ENCODE measurements at regions not wholly inside any gene's neighbourhood (a gene's known extent, or its start where the extent isn't known, plus 50 kb on each side); places are given as distances from the start of the nearest gene placed in this dataset.
"Not testable (repeated sequence)": the region's sequence is repeated elsewhere in the genome, so short reads cannot be mapped to it uniquely, and the experiment has no call there.

DNA sequence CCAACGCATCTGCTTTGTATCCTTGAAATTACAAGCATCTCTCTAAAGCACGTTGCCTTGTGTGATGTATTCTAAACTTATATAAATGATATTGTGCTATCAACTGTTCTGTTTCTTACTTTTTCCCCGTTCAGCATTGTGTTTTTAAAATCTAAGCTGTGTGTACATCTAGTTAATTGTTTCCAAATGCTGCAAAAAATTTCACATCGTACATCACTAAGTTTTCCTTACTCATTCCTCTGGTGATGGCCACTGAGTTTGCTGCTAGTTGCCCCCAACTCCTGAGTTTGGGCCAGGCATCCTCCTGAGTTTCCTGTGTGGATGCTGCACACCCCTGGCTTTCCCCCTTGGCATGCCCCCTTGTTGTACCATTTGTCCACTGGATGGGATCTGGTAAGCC, 139.7 kb downstream of the MYCN start:
- DNase-seq (ENCODE audit: low read depth): no peak

DNA sequence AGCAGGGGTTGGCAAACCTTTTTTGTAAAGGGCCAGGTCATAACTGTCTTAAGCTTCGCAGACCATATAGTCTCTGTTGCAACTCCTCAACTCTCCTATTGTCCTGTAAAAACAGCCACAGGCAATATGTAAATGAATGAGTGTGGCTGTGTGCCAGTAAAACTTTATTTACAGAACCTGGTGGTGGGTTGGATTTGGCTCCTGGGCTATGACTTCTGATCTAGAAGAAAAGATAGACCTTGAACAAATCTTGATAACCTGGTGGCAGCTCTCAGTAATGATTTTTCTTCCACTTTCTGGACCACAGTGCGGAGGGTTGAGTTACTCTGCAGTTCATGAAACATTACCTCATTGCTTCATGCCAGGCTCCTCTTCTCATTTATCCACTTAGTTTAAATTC, 139.3 kb downstream of the MYCN start:
- DNase-seq (ENCODE audit: low read depth): no peak

DNA sequence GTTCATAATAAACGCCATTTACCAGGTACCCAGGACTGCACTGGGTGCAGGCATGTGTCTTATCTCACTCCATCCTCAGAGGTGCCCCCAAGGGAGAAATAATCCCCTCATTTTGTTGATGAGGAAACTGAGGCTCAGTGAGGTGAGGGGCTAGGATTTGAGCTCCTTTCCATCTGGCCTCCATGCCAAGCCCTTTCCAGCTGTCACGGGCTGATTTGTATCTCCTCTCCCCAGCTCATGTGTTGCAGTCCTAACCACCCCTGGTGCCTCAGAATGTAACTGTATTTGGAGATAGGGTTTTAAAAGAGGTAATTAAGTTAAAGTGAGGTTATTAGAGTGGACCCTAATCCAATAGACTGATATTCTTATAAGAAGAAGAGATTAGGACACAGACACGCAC, 137.3 kb downstream of the MYCN start:
- no peak for DNase-seq (ENCODE audit: low read depth)

DNA sequence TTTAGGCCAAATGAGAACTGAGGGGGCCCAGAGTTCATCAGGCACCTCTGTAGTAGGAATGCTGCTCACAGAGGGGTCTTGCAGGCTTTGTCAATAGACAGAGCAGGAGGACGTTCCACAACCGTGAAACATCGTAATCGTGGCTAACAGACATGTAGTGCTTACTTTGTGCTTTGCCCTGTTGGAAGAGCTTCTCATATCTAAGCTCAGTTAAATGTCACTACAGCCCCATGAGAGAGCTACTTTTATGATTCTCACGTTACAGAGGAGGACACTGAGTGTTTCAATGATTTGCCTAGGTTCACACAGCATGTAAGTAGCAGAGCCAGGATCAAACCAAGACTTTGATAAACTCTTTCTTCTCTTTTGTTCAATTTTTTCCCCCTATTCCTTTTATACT, 136.6 kb downstream of the MYCN start:
- no peak for DNase-seq (ENCODE audit: low read depth)

DNA sequence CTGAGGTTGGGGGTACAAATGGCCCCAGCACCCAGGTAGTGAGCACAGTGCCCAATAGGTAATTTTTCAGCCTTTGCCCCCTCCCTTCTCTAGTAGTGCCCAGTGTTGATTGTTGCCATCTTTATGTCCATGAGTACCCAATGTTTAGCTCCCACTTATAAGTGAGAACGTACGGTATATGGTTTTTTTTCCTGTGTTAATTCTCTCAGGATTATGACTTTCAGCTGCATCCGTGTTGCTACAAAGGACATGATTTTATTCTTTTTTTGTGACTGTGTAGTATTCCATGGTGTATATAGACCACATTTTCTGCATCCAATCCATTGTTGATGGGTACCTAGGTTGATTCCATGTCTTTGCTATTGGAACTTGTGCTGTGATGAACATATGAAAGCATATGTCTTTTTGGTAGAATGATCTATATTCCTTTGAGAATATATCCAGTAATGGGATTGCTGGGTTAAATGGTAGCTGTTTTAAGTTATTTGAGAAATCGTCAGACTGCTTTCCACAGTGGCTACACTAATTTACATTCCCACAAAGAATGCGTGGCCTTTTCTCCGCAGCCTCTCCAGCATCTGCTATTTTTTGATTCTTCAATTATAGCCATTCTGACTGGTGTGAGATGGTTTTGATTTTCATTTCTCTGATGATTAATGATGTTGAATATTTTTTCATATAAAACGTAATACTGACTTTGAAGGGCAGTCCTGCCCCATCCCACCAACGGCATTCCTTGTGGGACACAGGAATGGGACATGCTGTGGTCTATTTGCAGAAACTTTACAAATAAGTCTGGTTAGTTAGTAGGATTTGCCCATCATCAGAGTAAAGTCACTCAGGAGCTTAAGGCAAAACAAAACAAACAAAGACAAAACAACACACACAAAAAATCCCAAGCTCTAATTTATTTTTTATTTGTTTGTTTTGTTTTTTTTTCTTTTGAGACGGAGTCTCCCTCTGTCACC, 135.0 kb downstream of the MYCN start:
- no peak for DNase-seq (ENCODE audit: low read depth)

DNA sequence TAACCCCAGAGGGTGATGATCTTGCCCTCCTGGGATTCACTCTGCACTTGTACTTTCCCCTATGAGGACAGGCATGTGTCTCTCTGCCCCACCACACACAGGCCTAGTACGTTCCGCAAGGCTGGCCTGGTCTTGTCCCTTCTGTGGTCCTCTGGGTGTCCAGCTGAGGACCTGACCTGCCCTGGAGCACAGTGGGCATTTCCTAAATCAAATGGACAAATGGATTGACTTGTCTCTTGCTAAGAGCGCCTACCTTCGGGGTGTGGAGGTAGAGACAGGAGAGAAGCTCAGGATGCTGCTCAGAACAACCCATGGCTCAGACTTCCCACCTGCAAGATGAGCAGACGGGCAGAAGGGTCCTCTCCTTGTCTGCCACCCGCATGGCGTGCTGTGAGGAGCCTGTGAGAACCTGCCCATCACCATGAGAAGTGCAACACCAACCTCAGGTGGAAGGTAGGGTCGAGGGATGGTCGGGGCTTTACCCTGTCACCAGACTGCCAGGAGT, 133.6 kb downstream of the MYCN start:
- DNase-seq (ENCODE audit: low read depth): no peak

DNA sequence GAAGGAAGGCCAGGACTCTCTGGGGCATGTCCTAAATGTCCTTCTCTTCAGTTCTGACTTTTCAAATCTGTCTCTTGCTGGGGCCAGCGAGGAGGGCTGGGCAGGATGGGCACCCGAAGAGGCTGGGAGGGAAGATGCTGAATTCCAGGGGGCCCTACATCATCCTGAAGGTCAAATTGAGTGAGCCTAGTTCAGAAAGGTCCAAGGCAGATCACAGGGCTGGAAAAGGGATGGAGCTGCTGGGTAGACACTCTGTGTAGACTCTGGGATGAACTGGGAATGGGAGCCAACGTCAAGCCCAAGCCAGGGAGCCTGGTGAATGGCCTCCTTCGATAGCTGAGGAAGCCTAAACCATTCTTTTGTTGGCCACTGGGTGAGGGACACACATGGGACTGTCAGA, 133.1 kb downstream of the MYCN start:
- no peak for DNase-seq (ENCODE audit: low read depth)

DNA sequence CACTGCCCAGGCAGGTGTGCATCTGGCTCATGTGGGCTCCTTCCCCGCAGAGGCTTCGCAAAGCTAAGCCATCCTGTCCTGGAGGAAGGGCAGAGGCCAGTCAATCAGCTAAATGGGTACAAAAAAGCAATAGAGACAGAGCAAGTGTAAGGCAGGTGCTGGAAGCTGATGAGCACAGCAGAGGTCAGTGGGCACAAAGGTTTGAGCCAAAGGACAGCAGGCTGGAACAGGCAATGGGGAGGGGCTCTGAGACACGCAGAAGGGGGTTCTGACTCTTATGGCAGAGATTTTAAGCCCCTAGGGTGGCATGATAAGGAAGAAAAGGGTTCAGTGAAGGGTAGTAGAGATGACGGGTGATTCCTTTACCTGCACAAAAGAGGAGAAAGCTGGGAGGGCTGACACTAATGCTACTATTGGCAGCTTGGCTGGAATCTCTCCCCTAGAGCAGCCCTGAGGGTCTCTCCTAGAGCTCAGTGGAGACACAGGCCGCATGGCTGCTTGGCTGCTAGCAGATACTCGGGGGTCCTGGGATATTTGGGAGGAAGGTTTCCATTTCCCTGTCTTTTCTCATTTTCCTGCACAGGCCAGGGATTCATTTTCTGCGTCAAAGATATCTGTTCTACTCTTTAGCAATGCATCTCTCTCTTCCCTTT, 132.4 kb downstream of the MYCN start:
- no peak for DNase-seq (ENCODE audit: low read depth)

DNA sequence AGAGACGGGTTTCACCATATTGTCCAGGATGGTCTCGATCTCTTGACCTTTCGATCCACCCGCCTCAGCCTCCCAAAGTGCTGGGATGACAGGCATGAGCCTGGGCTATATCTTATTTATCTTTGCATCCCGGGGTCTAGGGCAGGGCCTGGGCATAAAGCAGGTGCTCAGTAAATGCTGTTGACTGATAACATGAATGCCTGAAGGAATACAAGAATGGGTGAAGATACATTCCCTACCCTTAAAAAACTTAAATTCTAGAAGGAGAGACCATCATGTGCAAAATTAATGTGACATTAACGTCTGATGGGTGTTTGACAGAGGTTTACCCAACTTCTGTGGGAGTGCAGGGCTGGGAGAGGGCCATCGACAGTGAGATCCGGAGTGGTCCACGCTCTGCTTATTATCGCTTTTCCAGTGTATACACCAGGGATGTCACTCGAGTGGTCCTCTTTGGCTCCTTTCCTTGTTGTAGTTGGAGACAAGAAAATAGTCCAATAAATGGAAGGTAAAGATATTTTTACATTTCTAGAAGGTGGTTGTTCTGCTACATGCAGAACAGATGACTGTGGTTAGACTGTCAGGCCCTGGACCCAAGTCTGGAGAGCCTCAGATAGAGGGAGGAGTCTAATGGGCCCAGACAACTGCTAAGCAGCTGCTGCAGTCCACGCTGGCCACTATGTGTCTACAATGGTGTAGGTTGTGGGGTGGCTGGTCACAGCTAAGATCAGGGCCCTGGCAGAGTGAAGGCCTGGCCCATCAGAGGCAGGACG, 131.7 kb downstream of the MYCN start:
- no peak for DNase-seq (ENCODE audit: low read depth)

DNA sequence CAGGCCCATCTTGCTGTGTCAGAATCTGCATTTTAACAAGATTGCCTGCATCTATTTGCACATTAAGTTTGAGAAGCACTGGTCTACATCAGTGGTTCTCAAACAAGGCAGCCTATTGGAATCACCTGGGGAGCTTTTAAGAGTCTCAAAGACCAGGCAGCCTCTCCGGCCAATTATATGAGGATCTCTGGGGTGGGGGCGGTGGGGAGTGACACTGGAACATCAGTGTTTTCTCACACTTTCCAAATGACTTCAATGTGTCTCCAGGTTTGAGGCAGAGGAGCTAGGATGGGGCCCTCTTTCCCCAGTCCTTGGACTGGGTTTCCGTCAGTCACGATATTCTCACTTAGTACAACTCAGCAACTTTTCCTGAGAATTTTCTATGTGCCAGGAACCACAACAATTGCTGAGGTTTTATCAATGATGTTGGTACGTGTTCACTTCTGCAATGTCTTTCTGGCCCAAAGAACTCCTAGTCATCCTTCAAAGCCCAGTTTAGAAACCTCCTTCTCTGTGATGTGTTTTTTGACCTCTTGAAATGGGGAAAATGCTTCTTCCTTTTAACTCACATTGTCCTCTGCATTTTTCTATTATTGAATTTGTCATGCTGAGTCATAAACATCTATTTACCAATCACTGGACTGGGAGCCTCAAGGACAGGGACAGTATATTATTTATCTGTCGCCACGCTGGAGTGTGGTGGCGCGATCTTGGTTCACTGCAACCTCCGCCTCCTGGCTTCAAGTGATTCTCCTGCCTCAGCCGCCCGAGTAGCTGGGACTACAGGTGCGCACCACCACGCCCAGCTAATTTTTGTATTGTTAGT, 130.9 kb downstream of the MYCN start:
- DNase-seq (ENCODE audit: low read depth): no peak

DNA sequence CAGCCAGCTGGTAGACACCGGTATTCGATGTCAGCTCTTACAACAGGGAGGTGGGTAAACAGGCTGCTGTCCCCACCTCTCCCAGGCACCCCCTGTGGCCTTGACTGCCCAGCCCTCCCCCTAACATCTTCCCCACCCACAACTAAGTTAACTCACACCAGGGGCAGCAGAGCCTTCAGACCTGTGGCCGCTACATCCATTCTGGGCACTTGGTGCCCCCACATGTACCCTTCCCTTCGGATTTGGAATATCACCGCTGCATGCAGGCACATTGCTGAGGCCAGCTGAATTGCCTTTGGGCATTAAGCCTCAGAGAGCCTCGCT, 130.3 kb downstream of the MYCN start:
- DNase-seq (ENCODE audit: low read depth): no peak

DNA sequence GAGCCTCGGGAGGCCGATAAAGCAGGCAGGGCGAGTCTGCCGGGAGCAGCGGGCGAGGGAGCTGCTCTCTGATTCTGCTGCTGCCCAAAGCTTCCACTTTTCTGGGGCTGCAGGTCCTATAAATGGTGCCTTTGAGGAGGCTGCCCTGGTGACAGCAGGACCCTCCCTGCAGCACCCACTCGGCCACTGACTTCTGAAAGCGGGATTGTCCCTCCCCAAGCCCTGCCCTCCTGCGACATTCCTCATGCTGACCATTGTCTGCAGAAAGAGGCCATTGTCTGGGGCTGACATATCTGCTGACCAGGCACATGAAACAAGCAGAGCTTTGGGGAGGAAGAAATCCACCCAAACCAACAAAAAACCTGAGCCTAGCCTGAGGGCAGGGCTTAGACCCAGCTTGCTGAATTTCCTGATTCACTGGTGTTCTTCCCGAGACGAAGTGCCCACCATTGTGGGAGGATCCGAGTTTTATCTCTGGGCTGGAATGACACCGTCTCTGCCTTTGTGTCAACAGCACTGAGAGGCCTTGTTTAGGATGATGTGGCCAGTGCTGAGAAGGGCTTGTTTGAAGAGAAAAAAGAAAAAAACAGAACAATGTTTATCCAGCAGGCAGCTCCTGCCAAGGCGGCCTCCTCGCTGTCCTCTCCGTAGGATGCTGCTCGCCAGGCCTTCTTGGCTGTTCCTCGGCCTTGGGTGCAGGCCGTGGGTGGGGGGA, 129.7 kb downstream of the MYCN start:
- DNase-seq (ENCODE audit: low read depth): no peak

DNA sequence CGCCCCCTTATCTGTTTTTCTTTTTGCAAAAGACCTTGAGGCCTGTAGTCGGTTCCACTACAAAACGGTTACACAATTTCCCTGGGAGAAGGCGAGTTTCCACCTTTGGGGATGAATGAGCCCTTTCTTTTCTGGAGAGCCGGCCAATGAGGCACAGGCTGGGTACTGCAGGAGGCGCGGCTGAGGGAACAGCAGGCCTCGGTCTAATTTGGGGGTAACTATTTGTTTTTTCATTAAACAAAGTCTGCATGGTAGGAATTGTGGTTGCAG, 129.2 kb downstream of the MYCN start:
- DNase-seq (ENCODE audit: low read depth): no peak

DNA sequence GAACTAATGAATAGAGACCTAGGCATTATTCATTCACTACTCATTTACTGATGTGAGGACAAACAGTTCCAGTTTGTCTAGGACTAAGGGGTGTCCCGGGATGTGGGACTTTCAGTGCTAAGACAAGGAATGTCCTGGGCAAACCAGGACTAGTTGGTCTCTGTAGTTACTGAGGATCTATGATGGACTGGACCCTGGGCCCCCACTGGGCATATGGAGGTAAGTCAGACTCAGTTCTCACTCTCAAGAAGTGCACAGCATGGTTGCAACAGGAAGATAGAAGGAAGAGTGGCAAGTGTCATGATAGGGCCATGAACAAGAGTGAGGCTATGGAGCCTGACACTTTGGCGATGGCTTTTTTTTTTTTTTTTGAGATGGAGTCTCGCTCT, 128.2 kb downstream of the MYCN start:
- DNase-seq (ENCODE audit: low read depth): no peak

DNA sequence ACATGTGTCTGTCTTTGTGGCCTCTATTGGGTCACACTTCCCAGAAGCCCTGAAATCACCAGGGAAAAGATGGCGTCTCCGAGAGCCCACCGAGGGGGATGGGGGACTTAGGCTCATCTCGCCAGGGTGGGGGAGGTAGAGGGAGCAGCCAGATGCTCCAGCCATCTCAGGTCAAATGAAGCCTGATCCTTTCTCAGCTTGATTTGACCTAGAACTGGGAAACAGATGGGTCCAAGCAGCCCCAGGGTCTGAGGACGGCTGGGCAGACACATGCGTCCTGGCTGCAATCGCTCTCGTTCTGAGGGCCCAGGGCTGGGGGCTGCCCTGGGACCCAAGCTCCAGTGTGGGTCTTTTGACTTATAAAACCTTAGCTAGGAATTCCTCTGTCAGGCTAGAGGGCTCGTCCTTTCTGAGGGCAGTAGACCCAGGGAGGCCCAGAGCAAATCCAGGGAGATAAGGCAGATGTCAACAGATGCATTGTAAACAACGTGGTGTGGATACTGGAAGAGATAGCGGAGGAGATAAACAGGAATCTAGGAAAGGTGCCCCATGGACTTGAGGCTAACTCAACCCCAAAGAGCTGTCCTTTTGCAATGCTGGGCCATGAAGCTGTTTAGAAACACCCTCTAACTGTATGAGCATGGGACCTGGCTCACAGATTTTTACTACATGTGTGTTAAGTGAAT, 127.7 kb downstream of the MYCN start:
- DNase-seq (ENCODE audit: low read depth): no peak

DNA sequence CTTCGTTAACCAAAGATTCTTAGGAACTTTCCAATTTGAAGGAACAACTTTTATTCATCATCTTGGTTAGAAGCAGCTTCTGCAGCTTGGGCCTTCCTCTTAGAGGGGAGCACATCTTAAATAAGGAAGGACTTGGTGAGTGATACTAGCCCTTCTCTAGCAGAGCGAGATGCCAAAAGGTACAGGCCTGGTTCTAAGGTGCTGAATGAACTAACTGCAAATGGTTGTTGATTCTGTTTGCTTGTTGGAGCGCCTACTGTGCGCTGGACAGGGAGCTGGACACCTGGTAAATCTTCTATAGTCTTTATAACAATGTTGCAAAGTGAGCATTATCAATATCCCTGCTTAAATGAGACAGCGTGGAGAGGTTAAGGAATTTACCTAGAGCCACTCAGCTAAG, 127.1 kb downstream of the MYCN start:
- no peak for DNase-seq (ENCODE audit: low read depth)

DNA sequence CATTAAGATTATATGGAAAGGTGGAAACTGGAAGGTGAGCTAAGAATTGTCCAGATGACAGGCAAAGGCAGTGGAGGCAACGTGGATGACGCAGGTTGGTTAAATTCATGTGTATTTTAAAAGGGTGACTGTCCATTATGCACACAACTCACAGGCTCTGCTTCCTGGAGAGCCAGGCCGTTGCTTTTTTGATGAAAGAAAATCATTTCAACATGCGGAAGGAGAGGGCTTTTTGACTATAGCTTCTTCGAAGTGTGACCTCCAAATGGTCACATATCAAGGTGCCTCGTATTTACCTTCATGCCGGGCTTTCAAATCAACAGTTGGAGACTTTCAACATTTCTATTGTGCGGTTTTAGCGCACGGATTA, 126.7 kb downstream of the MYCN start:
- no peak for DNase-seq (ENCODE audit: low read depth)

DNA sequence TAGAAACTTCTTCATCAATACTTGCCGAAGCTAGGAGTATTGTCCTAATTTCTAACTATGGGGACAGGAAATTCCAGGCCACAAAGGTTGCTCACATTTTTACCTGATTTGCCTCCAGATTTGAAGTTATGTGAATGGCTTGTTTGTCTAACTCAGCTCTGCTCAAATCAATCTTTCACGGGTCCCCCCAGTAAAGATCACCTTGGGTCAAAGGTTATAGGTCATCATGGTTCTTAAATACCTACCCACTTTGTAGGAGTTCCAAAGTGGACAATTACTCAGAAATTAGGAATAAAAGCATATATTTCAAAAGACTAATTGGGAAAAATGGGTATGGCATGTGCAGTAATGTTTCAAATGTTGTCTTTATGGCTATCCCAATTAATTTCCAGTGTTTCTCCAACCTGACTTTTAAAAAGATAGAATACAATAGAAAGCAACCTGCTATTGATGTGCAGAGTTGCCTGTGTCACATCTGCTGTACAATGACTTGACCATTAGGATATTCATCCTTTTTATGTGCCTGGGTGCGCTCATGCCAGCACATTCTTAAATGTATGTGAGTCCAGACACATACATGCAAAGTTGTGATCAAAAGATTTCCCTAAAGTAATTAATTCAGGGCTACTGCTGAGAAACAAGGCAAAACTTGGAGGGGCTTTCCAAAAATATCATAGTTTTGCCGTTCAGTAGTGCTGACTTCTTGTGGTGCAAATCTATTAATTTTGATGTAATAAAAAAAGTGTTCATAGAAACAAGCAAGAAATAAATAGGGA, 126.1 kb downstream of the MYCN start:
- no peak for DNase-seq (ENCODE audit: low read depth)

DNA sequence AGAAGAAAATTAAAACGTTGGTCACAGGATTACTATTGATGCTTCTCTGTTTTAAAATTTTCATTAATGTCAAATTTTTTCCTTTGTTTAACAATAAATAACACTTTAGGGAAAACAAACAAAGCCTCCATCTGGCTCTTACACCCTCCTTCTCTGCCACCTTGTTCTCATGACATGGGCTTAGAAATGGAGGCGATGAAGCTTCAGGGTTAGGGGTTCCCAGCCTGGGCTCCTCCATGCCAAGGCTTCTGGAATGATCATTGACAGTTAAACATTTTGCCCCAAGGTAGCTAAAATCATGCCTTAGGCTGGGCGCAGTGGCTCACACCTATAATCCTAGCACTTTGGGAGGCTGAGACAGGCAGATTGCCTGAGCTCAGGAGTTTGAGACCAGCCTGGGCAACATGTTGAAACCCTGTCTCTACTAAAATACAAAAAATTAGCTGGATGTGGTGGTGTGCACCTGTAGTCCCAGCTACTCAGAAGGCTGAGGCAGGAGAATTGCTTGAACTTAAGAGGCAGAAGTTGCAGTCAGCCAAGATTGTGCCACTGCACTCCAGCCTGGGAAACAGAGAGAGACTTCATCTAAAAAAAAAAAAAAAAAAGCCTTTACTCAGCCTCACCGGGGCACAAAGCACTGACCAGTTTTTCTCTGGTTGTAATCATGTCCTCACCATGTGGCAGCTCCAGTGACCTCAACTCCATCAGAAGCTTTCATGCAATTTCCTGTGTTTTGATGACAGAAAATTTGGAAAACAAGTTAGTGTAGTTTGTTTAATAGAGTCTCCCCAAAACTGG, 125.1 kb downstream of the MYCN start:
- DNase-seq (ENCODE audit: low read depth): not testable (repeated sequence)
